Lower lobe of right lung (tissue), 2 donors: ENCODE measurements at regions not wholly inside any gene's neighbourhood (a gene's known extent, or its start where the extent isn't known, plus 50 kb on each side); places are given as distances from the start of the nearest gene placed in this dataset.

Source experiments
- ATAC-seq, 2 donors: fragments of 200-7000 bp; cut with Tn5 transposase; one replicate each; pipeline ENCODE4 v1.9.1; 2020 to 2022; ENCODE audit warnings: mild to moderate bottlenecking in 2 of 2, moderate library complexity in 2 of 2
- DNase-seq: peaks from one replicate; pipeline ENCODE4 v3.0.0-alpha.2; 2020
- H3K27ac ChIP-seq: fragments of 200-600 bp; one replicate; pipeline ENCODE4 v1.8.0; 2022
- H3K27me3 ChIP-seq: fragments of 200-600 bp; one replicate; pipeline ENCODE4 v1.8.0; 2022; ENCODE audit warnings: low read depth
- H3K36me3 ChIP-seq: fragments of 200-600 bp; one replicate; pipeline ENCODE4 v1.8.0; 2022; ENCODE audit warnings: mild to moderate bottlenecking
- H3K4me1 ChIP-seq: fragments of 200-600 bp; one replicate; pipeline ENCODE4 v1.8.0; 2022
- H3K4me3 ChIP-seq: fragments of 200-600 bp; one replicate; pipeline ENCODE4 v1.8.0; 2022; ENCODE audit warnings: mild to moderate bottlenecking
- H3K9me3 ChIP-seq: fragments of 200-600 bp; one replicate; pipeline ENCODE4 v1.8.0; 2022
- intact Hi-C: fragments of 100-400 bp; cut with DNase I; formaldehyde crosslinking; loops from one replicate; pipeline ENCODE4 v1.11.0; 2022
- TF ChIP-seq, protein P1 (sequence below): fragments of 200-600 bp; IDR thresholded peaks from one replicate; pipeline ENCODE4 v1.8.0; 2022; ENCODE audit warnings: antibody characterized with exemption, mild to moderate bottlenecking
- donor health status: DM: no; HTN: yes; CAD: no; lungs with severe emphysema.

DNA sequence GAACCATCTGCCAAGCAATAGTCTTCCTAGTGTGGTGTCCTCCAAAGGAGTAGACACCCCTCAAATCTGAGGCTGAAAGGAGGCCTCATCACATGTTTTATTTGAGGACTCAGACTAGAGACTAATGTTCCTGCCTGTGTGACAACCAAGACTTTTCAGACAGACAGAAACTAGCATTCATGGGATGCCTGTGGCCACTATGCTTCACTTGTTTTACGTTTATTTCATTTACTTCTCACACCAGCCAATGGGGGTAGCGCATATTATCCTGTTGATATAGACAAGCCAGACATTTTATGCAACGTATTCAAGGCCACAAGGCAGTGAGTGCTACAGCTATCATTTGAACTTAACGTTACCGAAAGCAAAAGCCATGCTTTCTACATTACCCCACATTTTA is 391.7 kb upstream of the HTR2A start:
- TF ChIP-seq, protein P1, sequence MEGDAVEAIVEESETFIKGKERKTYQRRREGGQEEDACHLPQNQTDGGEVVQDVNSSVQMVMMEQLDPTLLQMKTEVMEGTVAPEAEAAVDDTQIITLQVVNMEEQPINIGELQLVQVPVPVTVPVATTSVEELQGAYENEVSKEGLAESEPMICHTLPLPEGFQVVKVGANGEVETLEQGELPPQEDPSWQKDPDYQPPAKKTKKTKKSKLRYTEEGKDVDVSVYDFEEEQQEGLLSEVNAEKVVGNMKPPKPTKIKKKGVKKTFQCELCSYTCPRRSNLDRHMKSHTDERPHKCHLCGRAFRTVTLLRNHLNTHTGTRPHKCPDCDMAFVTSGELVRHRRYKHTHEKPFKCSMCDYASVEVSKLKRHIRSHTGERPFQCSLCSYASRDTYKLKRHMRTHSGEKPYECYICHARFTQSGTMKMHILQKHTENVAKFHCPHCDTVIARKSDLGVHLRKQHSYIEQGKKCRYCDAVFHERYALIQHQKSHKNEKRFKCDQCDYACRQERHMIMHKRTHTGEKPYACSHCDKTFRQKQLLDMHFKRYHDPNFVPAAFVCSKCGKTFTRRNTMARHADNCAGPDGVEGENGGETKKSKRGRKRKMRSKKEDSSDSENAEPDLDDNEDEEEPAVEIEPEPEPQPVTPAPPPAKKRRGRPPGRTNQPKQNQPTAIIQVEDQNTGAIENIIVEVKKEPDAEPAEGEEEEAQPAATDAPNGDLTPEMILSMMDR: no peak
- no peaks in the 10 kb centered on the region for H3K9me3 ChIP-seq
- intact Hi-C loops: no loop called here
- H3K27me3 ChIP-seq: no peaks in the 10 kb centered on the region
- H3K36me3 ChIP-seq: no peaks in the 10 kb centered on the region
- no peaks in the 10 kb centered on the region for H3K4me1 ChIP-seq
- H3K4me3 ChIP-seq: no peak overlapping the region
- no peak for DNase-seq
- no peak overlapping the region for H3K27ac ChIP-seq
- ATAC-seq: no peak

DNA sequence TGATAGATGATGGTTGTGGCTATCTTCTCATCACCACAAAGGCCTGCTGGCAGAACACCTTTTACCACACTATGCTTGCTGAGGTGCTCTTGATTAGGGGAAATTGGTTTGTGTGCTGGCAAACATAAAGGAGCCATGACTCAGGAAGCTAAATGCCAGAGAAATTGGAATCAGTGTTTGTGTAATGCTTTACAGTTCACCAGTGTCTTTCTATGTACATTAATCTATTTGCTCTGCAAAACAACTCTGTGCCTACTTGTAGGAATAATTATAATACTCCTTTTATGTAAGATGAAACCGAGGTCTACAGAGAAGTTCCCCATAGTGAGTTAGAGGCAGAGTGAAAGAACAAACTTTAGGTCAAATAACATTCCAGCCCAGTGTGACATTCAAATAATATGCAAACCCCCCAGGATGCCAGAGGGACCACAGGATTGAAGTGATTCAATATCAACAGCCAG is 390.5 kb upstream of the HTR2A start:
- Histone ChIP-seq H3K27me3 (no peaks in the 10 kb centered on the region), H3K9me3 (no peaks in the 10 kb centered on the region), H3K36me3 (no peaks in the 10 kb centered on the region), H3K4me1 (no peaks in the 10 kb centered on the region), H3K4me3 (no peak overlapping the region), H3K27ac (no peak overlapping the region)
- no peak for ATAC-seq
- TF ChIP-seq, protein P1: no peak
- intact Hi-C loops: no loop called here
- no peak for DNase-seq

DNA sequence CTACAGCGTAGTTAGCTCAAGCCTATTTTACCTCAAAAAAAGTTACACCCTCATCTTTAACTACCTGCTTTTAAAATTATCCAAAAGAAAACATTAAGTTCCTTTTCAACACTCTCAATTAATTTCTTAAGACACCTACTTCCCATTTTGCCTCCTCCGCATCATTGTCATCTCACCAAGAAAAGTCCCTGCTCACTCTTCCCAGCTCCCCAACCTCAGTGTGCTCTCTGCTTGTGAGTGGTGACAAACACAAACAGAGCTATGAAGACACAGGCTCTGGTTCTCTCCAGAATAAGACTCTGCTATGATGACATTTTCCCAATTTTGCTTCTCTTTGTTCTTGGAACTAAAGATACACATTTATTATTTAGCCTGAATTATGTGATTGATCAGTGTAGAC is 385.1 kb upstream of the HTR2A start:
- DNase-seq: no peak
- H3K36me3 ChIP-seq: no peaks in the 10 kb centered on the region
- H3K4me1 ChIP-seq: no peaks in the 10 kb centered on the region
- intact Hi-C loops: no loop called here
- no peaks in the 10 kb centered on the region for H3K27me3 ChIP-seq
- ATAC-seq: no peak
- H3K9me3 ChIP-seq: no peaks in the 10 kb centered on the region
- TF ChIP-seq, protein P1: no peak
- H3K27ac ChIP-seq: no peak overlapping the region
- H3K4me3 ChIP-seq: no peak overlapping the region

DNA sequence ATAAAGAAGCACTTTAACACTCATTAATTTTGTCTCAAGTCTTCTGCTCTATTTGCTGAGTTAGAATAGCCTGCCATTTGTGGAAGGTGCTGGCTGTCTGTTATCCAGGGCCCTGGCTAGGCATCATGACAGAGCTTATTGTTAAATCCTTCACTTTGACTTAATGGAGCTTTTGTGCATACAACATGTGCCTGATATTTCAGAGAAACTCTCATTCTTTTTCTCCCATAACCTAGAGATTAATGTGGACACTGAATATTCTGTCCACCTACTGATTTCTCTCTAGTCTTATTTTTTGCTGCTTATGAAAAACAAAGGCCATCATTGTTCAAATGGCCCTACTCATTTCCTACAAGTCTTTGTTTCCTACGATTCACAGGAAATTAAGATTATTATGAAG is 383.1 kb upstream of the HTR2A start:
- H3K36me3 ChIP-seq: no peaks in the 10 kb centered on the region
- DNase-seq: no peak
- no peak overlapping the region for H3K4me3 ChIP-seq
- ATAC-seq: no peak
- no peaks in the 10 kb centered on the region for H3K27me3 ChIP-seq
- intact Hi-C loops: no loop called here
- H3K4me1 ChIP-seq: no peaks in the 10 kb centered on the region
- TF ChIP-seq, protein P1: no peak
- no peak overlapping the region for H3K27ac ChIP-seq
- no peaks in the 10 kb centered on the region for H3K9me3 ChIP-seq

DNA sequence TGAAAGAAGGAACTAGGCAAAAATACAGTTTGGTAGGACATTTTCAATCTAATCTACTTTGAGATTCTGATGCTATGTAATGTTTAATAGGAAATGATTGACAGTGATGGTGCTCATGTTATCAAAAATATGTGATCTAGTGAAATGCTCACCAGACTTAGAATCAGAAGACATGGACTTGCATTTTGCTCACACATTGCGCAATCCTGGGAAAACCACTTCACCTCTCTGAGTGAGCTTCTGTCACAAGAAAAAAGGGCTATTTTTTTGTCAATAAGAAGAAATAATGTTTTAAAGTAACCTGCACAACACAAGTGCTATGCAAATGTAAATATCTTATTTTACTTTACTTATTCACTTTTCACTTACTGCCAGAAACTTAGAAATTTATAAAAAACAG is 380.9 kb upstream of the HTR2A start:
- Histone ChIP-seq H3K4me3 (no peak overlapping the region), H3K27ac (no peak overlapping the region), H3K36me3 (no peaks in the 10 kb centered on the region), H3K4me1 (no peaks in the 10 kb centered on the region), H3K27me3 (no peaks in the 10 kb centered on the region), H3K9me3 (no peaks in the 10 kb centered on the region)
- TF ChIP-seq, protein P1: no peak
- intact Hi-C loops: no loop called here
- DNase-seq (no peak), ATAC-seq (no peak)

DNA sequence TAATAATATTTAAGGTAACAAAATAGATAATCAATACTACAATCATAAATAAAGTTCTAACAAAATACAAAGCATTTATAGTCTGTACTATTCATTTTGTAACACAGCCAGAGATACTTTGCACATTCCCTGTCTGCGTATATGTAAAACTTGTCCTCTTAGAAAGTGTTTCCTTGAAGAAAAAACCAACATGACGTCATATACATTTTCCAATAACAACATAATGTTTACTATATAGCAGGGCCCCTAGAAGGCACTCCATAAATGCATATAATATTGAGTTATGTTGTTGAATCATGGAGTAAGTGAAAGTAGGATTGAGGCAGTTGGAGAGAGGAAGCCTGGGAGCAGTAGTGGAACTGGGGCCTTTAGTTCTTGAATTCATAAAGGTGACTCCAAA is 371.4 kb upstream of the HTR2A start:
- Histone ChIP-seq H3K9me3 (no peaks in the 10 kb centered on the region), H3K4me3 (no peak overlapping the region), H3K36me3 (no peaks in the 10 kb centered on the region), H3K4me1 (no peaks in the 10 kb centered on the region), H3K27ac (no peak overlapping the region), H3K27me3 (no peaks in the 10 kb centered on the region)
- DNase-seq (no peak), ATAC-seq (no peak)
- TF ChIP-seq, protein P1: no peak
- intact Hi-C loops: no loop called here
